GM23248 (cell line): ENCODE measurements at regions not wholly inside any gene's neighbourhood (a gene's known extent, or its start where the extent isn't known, plus 50 kb on each side); places are given as distances from the start of the nearest gene placed in this dataset.

Source experiments
- DNase-seq: peaks from one replicate; pipeline ENCODE4 v3.0.0-alpha.2; 2015
- H2AFZ ChIP-seq: fragments of 200-600 bp; sonication (generic); 2 replicates; pipeline ENCODE4 v1.6.1; 2016; ENCODE audit warnings: antibody characterized with exemption
- H3F3A ChIP-seq: fragments of 200-600 bp; sonication (generic); 2 replicates; pipeline ENCODE4 v1.6.1; 2016; ENCODE audit warnings: mild to moderate bottlenecking, antibody characterized with exemption, mixed run types; ENCODE audit not compliant: insufficient read depth
- H3K27ac ChIP-seq: fragments of 200-600 bp; sonication (generic); 2 replicates; pipeline ENCODE4 v1.5.1; 2016; ENCODE audit warnings: mild to moderate bottlenecking
- H3K27me3 ChIP-seq: fragments of 200-600 bp; sonication (generic); replicated peaks from 2 replicates; pipeline ENCODE4 v1.6.1; 2016; ENCODE audit warnings: mild to moderate bottlenecking; ENCODE audit not compliant: insufficient read depth
- H3K36me3 ChIP-seq: fragments of 200-600 bp; sonication (generic); 2 replicates; pipeline ENCODE4 v1.6.1; 2016; ENCODE audit warnings: low read depth, mild to moderate bottlenecking
- H3K4me1 ChIP-seq: fragments of 200-600 bp; sonication (generic); 2 replicates; pipeline ENCODE4 v1.6.1; 2016; ENCODE audit warnings: mild to moderate bottlenecking; ENCODE audit not compliant: insufficient read depth
- H3K4me2 ChIP-seq: fragments of 200-600 bp; sonication (generic); one replicate; pipeline ENCODE4 v1.6.1; 2016; ENCODE audit warnings: mild to moderate bottlenecking; ENCODE audit not compliant: unreplicated experiment
- H3K4me3 ChIP-seq: fragments of 200-600 bp; sonication (generic); 2 replicates; pipeline ENCODE4 v1.5.1; 2016; ENCODE audit warnings: mild to moderate bottlenecking
- H3K79me2 ChIP-seq: fragments of 200-600 bp; sonication (generic); 2 replicates; pipeline ENCODE4 v1.6.1; 2016; ENCODE audit warnings: mild to moderate bottlenecking; ENCODE audit not compliant: insufficient read depth
- H3K9ac ChIP-seq: fragments of 200-600 bp; sonication (generic); 2 replicates; pipeline ENCODE4 v1.6.1; 2016; ENCODE audit warnings: mild to moderate bottlenecking
- H3K9me2 ChIP-seq: fragments of 200-600 bp; sonication (generic); 2 replicates; pipeline ENCODE4 v1.6.1; 2016; ENCODE audit warnings: mixed run types, mild to moderate bottlenecking, moderate library complexity; ENCODE audit not compliant: insufficient read depth
- H3K9me3 ChIP-seq: fragments of 200-600 bp; sonication (generic); one replicate; pipeline ENCODE4 v1.6.1; 2017; ENCODE audit warnings: low read depth
- H4K20me1 ChIP-seq: fragments of 200-600 bp; sonication (generic); 2 replicates; pipeline ENCODE4 v1.6.0; 2016; ENCODE audit not compliant: insufficient read depth
- EZH2 ChIP-seq: fragments of 200-600 bp; sonication (generic); IDR thresholded peaks from 2 replicates; pipeline ENCODE4 v1.6.1; 2018; ENCODE audit warnings: antibody characterized with exemption, mild to moderate bottlenecking; ENCODE audit not compliant: insufficient read depth, poor library complexity, severe bottlenecking
- EZH2phosphoT487 ChIP-seq: fragments of 200-600 bp; sonication (generic); IDR thresholded peaks from 2 replicates; pipeline ENCODE4 v1.6.1; 2018; ENCODE audit warnings: antibody characterized with exemption, moderate library complexity, mild to moderate bottlenecking, low read depth; ENCODE audit not compliant: insufficient read depth
- WGBS, 2 experiments: methylation state at CpG; one replicate each; pipeline ENCODE4 v1.1.6; 2015 to 2017; ENCODE audit warnings: low lambda C conversion rate in 2 of 2, low coverage in 1 of 2; ENCODE audit errors: missing lambda C conversion rate in 2 of 2; 5-methylcytosine and 5-hydroxymethylcytosine counted together
- in situ Hi-C: fragments of 300-500 bp; cut with MboI; formaldehyde crosslinking; loops from 2 replicates; pipeline ENCODE4 v1.15.0; 2020

DNA sequence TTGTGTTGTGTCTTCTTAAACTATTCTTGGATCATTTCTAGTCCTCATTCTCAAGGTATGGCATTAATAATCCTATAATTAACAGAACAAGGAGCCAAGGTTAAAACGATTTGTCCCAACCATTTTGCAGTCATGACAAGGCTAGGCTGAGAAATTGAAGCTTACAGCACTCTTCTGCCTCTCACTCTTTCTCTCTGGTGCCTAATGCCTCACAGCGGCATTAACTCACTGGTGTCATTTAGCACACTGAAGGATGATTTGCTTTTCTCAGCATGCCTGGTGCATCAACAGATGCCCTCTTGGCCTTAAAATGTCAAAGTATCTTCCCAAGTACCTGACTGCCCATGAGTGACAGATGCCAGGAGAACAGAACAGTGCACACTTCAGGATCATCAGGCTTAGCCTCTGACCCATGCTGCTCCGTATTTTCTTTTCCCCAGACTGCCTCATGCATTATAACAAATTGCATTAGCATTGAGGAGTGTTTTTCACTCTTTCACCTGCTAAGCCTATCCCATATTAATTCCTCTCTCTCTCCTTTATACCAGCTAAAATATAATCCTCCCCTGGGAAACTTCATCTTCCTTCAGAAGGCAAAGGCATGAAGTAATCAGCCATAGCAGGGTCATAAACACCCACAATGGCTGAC lies 61.1 kb upstream of the SV2C start:
- Histone ChIP-seq H3F3A (no peaks in the 10 kb centered on the region), H3K79me2 (no peaks in the 10 kb centered on the region), H3K27me3 (no peaks in the 10 kb centered on the region), H3K4me3 (no peak overlapping the region), H3K36me3 (no peaks in the 10 kb centered on the region), H3K9me2 (no peaks in the 10 kb centered on the region), H2AFZ (no peak overlapping the region), H3K9me3 (no peaks in the 10 kb centered on the region), H3K4me1 (no peaks in the 10 kb centered on the region), H3K9ac (no peak overlapping the region), H4K20me1 (no peaks in the 10 kb centered on the region), H3K4me2 (no peak overlapping the region), H3K27ac (no peak overlapping the region)
- no peak for DNase-seq
- in situ Hi-C loops, result no loop called here
- WGBS, 2 experiments, result 25% methylated on average over 3 of the region's 3 CpGs
- TF ChIP-seq EZH2 (no peak), EZH2phosphoT487 (no peak)

DNA sequence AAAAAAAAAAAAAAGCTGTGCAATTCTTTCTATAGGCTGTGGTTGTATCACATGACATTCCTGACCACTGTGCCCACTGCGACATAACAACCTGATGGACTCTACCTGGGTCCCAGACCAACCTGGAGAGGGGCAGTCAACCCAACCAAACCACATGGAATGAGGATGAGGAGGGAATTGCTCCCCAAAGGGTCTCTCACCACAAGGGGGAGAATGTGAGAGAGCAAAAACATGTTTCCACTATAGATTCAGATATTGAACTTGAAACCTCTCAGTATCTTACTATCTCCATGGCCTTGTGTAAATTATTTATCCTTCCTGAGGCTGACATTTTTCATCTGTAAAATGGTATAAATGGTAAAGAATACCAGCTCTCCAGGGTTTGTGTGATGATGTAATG lies 66.9 kb upstream of the SV2C start:
- DNase-seq, result no peak

DNA sequence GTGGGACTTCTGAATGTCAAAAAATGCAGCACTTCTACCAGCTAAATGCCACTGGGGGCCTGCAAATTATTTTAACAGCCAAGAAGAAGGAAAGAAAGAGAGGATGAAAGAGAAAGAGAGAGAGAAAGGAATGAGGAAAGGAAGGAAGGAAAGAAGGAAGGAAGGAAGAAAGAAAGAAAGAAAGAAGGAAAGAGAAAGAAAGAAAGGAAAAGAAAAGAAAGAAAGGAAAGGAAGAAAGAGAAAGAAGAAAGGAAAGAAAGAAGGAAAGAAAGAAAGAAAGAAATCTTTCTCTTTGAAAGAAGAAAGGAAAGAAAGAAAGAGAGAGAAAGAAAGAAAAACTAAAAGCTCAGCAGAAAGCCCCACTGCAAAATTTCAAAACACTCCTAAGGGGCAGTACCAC lies 69.2 kb upstream of the SV2C start:
- no peak overlapping the region for H3K27ac ChIP-seq
- no peaks in the 10 kb centered on the region for H3K36me3 ChIP-seq
- H3K79me2 ChIP-seq, result no peaks in the 10 kb centered on the region
- no peaks in the 10 kb centered on the region for H3K27me3 ChIP-seq
- no peaks in the 10 kb centered on the region for H3K9me2 ChIP-seq
- no peaks in the 10 kb centered on the region for H3K9me3 ChIP-seq
- no peaks in the 10 kb centered on the region for H4K20me1 ChIP-seq
- H3K9ac ChIP-seq, result no peak overlapping the region
- no peaks in the 10 kb centered on the region for H3K4me1 ChIP-seq
- H2AFZ ChIP-seq, result no peak overlapping the region
- no peak for TF ChIP-seq EZH2
- no peak for TF ChIP-seq EZH2phosphoT487
- no peak for DNase-seq
- no peaks in the 10 kb centered on the region for H3F3A ChIP-seq
- in situ Hi-C loops, result no loop called here
- no peak overlapping the region for H3K4me2 ChIP-seq
- H3K4me3 ChIP-seq, result no peak overlapping the region

More for the DNA sequence above, 66.9 kb upstream of the SV2C start:
- in situ Hi-C loops, result no loop called here
- Histone ChIP-seq H3K27me3 (no peaks in the 10 kb centered on the region), H3K4me1 (no peaks in the 10 kb centered on the region), H4K20me1 (no peaks in the 10 kb centered on the region), H3K36me3 (no peaks in the 10 kb centered on the region), H3K4me2 (no peak overlapping the region), H2AFZ (no peak overlapping the region), H3K9ac (no peak overlapping the region), H3K79me2 (no peaks in the 10 kb centered on the region), H3K9me3 (no peaks in the 10 kb centered on the region), H3F3A (no peaks in the 10 kb centered on the region), H3K9me2 (no peaks in the 10 kb centered on the region), H3K27ac (no peak overlapping the region), H3K4me3 (no peak overlapping the region)
- WGBS, 2 experiments, result 6 to 13% methylated on average over 1 of the region's 1 CpG
- TF ChIP-seq EZH2, result no peak
- no peak for TF ChIP-seq EZH2phosphoT487

DNA sequence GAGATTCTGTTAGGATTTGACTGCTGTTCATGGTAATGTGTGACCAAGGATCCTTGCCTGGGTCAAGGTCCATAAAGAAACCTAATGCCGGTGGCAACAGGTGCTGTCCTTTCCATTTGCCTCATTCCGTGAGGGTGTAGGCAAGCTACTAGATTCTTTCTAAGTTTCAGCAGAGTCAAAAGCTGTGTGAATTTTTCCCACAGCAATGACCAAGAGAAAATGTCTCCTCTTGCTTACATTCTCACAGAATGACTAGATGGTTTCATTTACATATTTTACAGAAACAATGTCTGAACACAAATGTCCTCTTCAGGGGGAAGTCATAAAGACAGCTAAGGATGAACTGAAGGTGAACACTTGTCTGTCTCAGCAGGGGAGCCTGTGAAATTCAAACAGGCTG lies 75.3 kb upstream of the SV2C start:
- Histone ChIP-seq H3K4me1 (no peaks in the 10 kb centered on the region), H3K36me3 (no peaks in the 10 kb centered on the region), H2AFZ (no peak overlapping the region), H3F3A (no peaks in the 10 kb centered on the region), H3K27ac (no peak overlapping the region), H3K9ac (no peak overlapping the region), H3K79me2 (no peaks in the 10 kb centered on the region), H3K4me2 (no peak overlapping the region), H3K9me3 (no peaks in the 10 kb centered on the region), H3K27me3 (no peaks in the 10 kb centered on the region), H3K9me2 (no peaks in the 10 kb centered on the region), H3K4me3 (no peak overlapping the region), H4K20me1 (no peaks in the 10 kb centered on the region)
- TF ChIP-seq EZH2 (no peak), EZH2phosphoT487 (no peak)
- WGBS, 2 experiments, result 21 to 22% methylated on average over 2 of the region's 2 CpGs
- in situ Hi-C loops, result no loop called here
- DNase-seq, result no peak

- Histone ChIP-seq H3K4me3 (no peak overlapping the region), H3K27ac (no peak overlapping the region), H2AFZ (no peak overlapping the region), H3K4me1 (no peaks in the 10 kb centered on the region), H4K20me1 (no peaks in the 10 kb centered on the region), H3F3A (no peaks in the 10 kb centered on the region), H3K27me3 (no peaks in the 10 kb centered on the region), H3K36me3 (no peaks in the 10 kb centered on the region), H3K79me2 (no peaks in the 10 kb centered on the region), H3K9me3 (no peaks in the 10 kb centered on the region), H3K4me2 (no peak overlapping the region), H3K9me2 (no peaks in the 10 kb centered on the region), H3K9ac (no peak overlapping the region)
- in situ Hi-C loops, result no loop called here
- no peak for DNase-seq
- TF ChIP-seq EZH2 (no peak), EZH2phosphoT487 (no peak)
- 0 to 4% methylated on average over 3 of the region's 3 CpGs for WGBS, 2 experiments
These were observed 82.6 kb upstream of the SV2C start for GRCh38 chr5:76000582-76000981.
